Stomach smooth muscle (tissue), 2 donors: ENCODE measurements at regions not wholly inside any gene's neighbourhood (a gene's known extent, or its start where the extent isn't known, plus 50 kb on each side); places are given as distances from the start of the nearest gene placed in this dataset.

Source experiments
- H3K27ac ChIP-seq: one replicate; pipeline ENCODE4 v1.7.0; 2013; ENCODE audit warnings: mild to moderate bottlenecking, low read length, inconsistent platforms
- H3K27me3 ChIP-seq, 2 donors: one replicate each; pipeline ENCODE4 v1.7.0; 2013; ENCODE audit warnings: low read length in 2 of 2; ENCODE audit not compliant: insufficient read depth in 2 of 2, control insufficient read depth in 1 of 2
- H3K36me3 ChIP-seq, 2 donors: one replicate each; pipeline ENCODE4 v1.7.0; 2013; ENCODE audit warnings: low read length in 2 of 2; ENCODE audit not compliant: control insufficient read depth in 2 of 2, insufficient read depth in 2 of 2
- H3K4me1 ChIP-seq: one replicate; pipeline ENCODE4 v1.7.0; 2013; ENCODE audit warnings: low read length; ENCODE audit not compliant: control insufficient read depth, insufficient read depth
- H3K4me3 ChIP-seq, 2 donors: one replicate each; pipeline ENCODE4 v1.7.0; 2013; ENCODE audit warnings: low read length in 2 of 2
- H3K9ac ChIP-seq, 2 donors: one replicate each; pipeline ENCODE4 v1.7.0; 2013; ENCODE audit warnings: low read length in 2 of 2, mild to moderate bottlenecking in 1 of 2
- H3K9me3 ChIP-seq, 2 donors: one replicate each; pipeline ENCODE4 v1.7.0; 2013; ENCODE audit warnings: low read length in 2 of 2; ENCODE audit not compliant: control insufficient read depth in 2 of 2
- donor health status: healthy.
- donor health status: Pancreatic carcinoma.

DNA sequence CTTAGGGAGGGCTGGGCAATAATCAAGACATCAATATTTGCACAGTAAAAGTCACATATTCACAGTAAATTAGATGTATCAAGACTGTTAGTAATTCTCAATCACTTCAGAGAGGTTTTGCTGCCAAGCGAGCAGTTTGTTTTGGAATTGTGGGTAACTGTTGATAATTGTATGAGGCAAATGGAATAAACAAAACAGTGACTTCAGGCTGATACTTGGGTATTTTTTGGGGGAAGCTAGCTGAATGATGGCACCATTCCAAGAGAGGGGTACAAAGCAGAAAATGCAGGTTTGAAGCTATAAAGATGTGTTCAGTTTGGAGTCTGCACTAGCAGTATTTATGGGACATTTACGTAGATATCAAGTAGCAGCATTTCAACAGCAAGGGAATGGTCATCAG, 232.8 kb upstream of the ATP2B1 start:
- Histone ChIP-seq H3K9me3 (no peaks in the 10 kb centered on the region), H3K36me3 (no peaks in the 10 kb centered on the region), H3K27ac (no peak overlapping the region), H3K4me1 (no peaks in the 10 kb centered on the region), H3K9ac (no peak overlapping the region), H3K4me3 (no peak overlapping the region), H3K27me3 (no peaks in the 10 kb centered on the region)

GRCh38 chr12:89939522-89940215, 231.0 kb upstream of the ATP2B1 start:
- Histone ChIP-seq H3K9ac (no peak overlapping the region), H3K36me3 (no peaks in the 10 kb centered on the region), H3K4me3 (no peak overlapping the region), H3K4me1 (no peaks in the 10 kb centered on the region), H3K27ac (no peak overlapping the region), H3K9me3 (no peaks in the 10 kb centered on the region), H3K27me3 (no peaks in the 10 kb centered on the region)

DNA sequence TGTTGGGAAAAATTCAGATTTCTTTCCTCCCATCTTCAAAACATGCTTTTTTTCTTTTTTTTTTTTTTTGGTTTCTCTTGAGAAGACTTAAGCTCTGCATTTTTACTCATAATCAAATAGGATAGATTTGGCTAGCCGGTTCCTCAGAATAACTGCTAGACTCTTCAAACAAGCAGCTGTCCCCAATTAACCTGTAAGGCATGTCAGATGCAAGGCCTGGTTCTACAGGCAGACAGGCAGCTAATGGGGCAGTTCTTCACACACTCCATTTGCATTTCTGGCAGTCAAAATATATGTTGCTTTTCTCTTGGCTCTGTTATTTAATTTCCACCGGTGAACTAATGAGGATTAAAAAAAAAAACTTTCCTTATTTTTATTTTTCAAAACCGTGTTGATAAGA, 228.0 kb upstream of the ATP2B1 start:
- Histone ChIP-seq H3K4me1 (no peaks in the 10 kb centered on the region), H3K4me3 (no peak overlapping the region), H3K9ac (no peak overlapping the region), H3K9me3 (no peaks in the 10 kb centered on the region), H3K36me3 (no peaks in the 10 kb centered on the region), H3K27ac (no peak overlapping the region), H3K27me3 (no peaks in the 10 kb centered on the region)

- H3K4me1 ChIP-seq: no peaks in the 10 kb centered on the region
- H3K27me3 ChIP-seq: no peaks in the 10 kb centered on the region
- no peak overlapping the region for H3K4me3 ChIP-seq
- no peaks in the 10 kb centered on the region for H3K36me3 ChIP-seq
- H3K9me3 ChIP-seq: no peaks in the 10 kb centered on the region
- H3K27ac ChIP-seq: no peak overlapping the region
- no peak overlapping the region for H3K9ac ChIP-seq
Observed at GRCh38 chr12:89935850-89936249, 227.2 kb upstream of the ATP2B1 start.

GRCh38 chr12:89933911-89934310, 225.3 kb upstream of the ATP2B1 start:
- Histone ChIP-seq H3K36me3 (no peaks in the 10 kb centered on the region), H3K27ac (no peak overlapping the region), H3K9me3 (no peaks in the 10 kb centered on the region), H3K27me3 (no peaks in the 10 kb centered on the region), H3K4me1 (no peaks in the 10 kb centered on the region), H3K4me3 (no peak overlapping the region), H3K9ac (no peak overlapping the region)

- no peak overlapping the region for H3K4me3 ChIP-seq
- H3K36me3 ChIP-seq: no peaks in the 10 kb centered on the region
- no peaks in the 10 kb centered on the region for H3K4me1 ChIP-seq
- H3K9me3 ChIP-seq: no peaks in the 10 kb centered on the region
- H3K27ac ChIP-seq: no peak overlapping the region
- no peak overlapping the region for H3K9ac ChIP-seq
- H3K27me3 ChIP-seq: no peaks in the 10 kb centered on the region
Observed at GRCh38 chr12:89932954-89933353, 224.3 kb upstream of the ATP2B1 start.

DNA sequence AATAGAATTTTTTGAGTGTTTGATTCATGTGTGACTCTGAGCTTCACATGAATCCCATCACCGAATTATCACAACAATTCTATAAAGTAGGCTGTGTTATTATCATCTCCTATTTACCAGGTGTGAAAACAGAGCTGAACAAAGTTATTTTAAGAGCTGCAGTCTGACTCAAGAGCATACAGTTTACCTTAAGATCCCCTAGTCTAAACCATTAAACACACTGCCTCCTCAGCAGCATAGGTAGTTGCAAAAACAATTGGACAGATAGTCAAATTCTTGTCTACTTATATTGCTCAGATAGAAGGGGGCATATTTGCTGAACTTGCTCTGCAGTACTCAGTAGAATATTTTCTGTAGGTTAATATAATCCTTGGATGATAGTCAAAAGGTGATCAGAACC, 219.8 kb upstream of the ATP2B1 start:
- H3K27ac ChIP-seq: no peak overlapping the region
- H3K4me3 ChIP-seq: no peak overlapping the region
- H3K36me3 ChIP-seq: no peaks in the 10 kb centered on the region
- no peaks in the 10 kb centered on the region for H3K4me1 ChIP-seq
- H3K27me3 ChIP-seq: no peaks in the 10 kb centered on the region
- no peak overlapping the region for H3K9ac ChIP-seq
- H3K9me3 ChIP-seq: no peaks in the 10 kb centered on the region

DNA sequence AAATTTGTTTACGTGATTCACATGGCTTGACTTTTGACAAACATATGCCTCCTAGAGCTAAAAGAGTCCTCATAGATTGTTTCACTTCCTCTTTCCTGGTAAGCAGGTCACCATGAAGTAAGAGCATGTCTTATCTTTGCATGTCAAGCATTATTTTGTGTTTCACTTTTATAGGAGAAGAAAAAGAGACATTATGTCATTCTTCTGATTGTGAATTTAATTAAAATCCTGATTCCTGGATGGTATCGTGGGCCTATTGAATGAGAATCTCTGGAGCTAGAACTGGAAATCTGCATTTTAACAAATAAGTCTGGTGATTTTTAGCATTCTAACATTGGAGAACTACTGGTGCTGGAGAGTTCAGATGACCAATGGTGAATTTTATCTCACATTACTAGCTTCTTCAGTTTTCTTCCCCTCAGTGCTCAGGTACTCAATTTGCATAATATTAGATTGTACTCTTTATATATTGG, 218.6 kb upstream of the ATP2B1 start:
- Histone ChIP-seq H3K4me1 (no peaks in the 10 kb centered on the region), H3K9ac (no peak overlapping the region), H3K9me3 (no peaks in the 10 kb centered on the region), H3K36me3 (no peaks in the 10 kb centered on the region), H3K27me3 (no peaks in the 10 kb centered on the region), H3K27ac (no peak overlapping the region), H3K4me3 (no peak overlapping the region)

- no peaks in the 10 kb centered on the region for H3K4me1 ChIP-seq
- H3K27me3 ChIP-seq: no peaks in the 10 kb centered on the region
- H3K9me3 ChIP-seq: no peaks in the 10 kb centered on the region
- no peak overlapping the region for H3K27ac ChIP-seq
- no peak overlapping the region for H3K9ac ChIP-seq
- H3K4me3 ChIP-seq: no peak overlapping the region
- H3K36me3 ChIP-seq: no peaks in the 10 kb centered on the region
Observed at GRCh38 chr12:89924191-89924590, 215.6 kb upstream of the ATP2B1 start.

GRCh38 chr12:89923091-89923490, 214.5 kb upstream of the ATP2B1 start:
- Histone ChIP-seq H3K36me3 (no peaks in the 10 kb centered on the region), H3K9me3 (no peaks in the 10 kb centered on the region), H3K9ac (no peak overlapping the region), H3K4me3 (no peak overlapping the region), H3K4me1 (no peaks in the 10 kb centered on the region), H3K27me3 (no peaks in the 10 kb centered on the region), H3K27ac (no peak overlapping the region)

- no peak overlapping the region for H3K4me3 ChIP-seq
- no peak overlapping the region for H3K27ac ChIP-seq
- no peaks in the 10 kb centered on the region for H3K36me3 ChIP-seq
- H3K9ac ChIP-seq: no peak overlapping the region
- no peaks in the 10 kb centered on the region for H3K9me3 ChIP-seq
- no peaks in the 10 kb centered on the region for H3K4me1 ChIP-seq
- no peaks in the 10 kb centered on the region for H3K27me3 ChIP-seq
Observed at GRCh38 chr12:89920866-89921265, 212.2 kb upstream of the ATP2B1 start.
